Vagina (tissue), 2 donors: ENCODE measurements at regions not wholly inside any gene's neighbourhood (a gene's known extent, or its start where the extent isn't known, plus 50 kb on each side); places are given as distances from the start of the nearest gene placed in this dataset.
A peak's percentile ranks its signal among the peaks of the same experiment; 100 is the strongest.

Experiments used
- DNase-seq, 2 donors: peaks; one replicate each; pipeline ENCODE4 v3.0.0-alpha.2; 2017; ENCODE audit errors: extremely low spot score in 2 of 2
- H3K27ac ChIP-seq: fragments of 200-600 bp; sonication (generic); one replicate; pipeline ENCODE4 v1.5.1; 2019
- H3K27me3 ChIP-seq: fragments of 200-600 bp; sonication (generic); one replicate; pipeline ENCODE4 v1.5.1; 2019
- H3K36me3 ChIP-seq, 2 donors: fragments of 200-600 bp; sonication (generic); one replicate each; pipeline ENCODE4 v1.5.1; 2017 to 2019
- H3K4me1 ChIP-seq: fragments of 200-600 bp; sonication (generic); one replicate; pipeline ENCODE4 v1.5.1; 2019
- H3K4me3 ChIP-seq, 2 donors: fragments of 200-600 bp; sonication (generic); 1 replicate in 1 of 2; 2 replicates in 1 of 2; pipeline ENCODE4 v1.5.1; 2016 to 2019
- H3K9me3 ChIP-seq: fragments of 200-600 bp; sonication (generic); one replicate; pipeline ENCODE4 v1.5.1; 2019
- CTCF ChIP-seq, 3 experiments: fragments of 450-650 bp in 2 of 3; fragments of 200-600 bp in 1 of 3; sonication (generic) in 1 of 3; IDR thresholded peaks; one replicate each; pipeline ENCODE4 v1.5.1; 2017 to 2019; ENCODE audit warnings: antibody characterized with exemption in 3 of 3, mild to moderate bottlenecking in 2 of 3, moderate library complexity in 2 of 3
- POLR2A ChIP-seq, 2 donors: fragments of 450-650 bp; IDR thresholded peaks; one replicate each; pipeline ENCODE4 v1.6.1; 2017; ENCODE audit warnings: antibody characterized with exemption in 2 of 2, mild to moderate bottlenecking in 2 of 2, moderate library complexity in 2 of 2
- POLR2AphosphoS5 ChIP-seq, 2 donors: sonication (generic); formaldehyde crosslinking; IDR thresholded peaks; one replicate each; pipeline ENCODE4 v1.9.0; 2017; ENCODE audit warnings: antibody characterized with exemption in 2 of 2, mild to moderate bottlenecking in 2 of 2, low read depth in 1 of 2; ENCODE audit not compliant: insufficient read depth in 1 of 2
- intact Hi-C: fragments of 100-400 bp; cut with DNase I; formaldehyde crosslinking; loops from one replicate; pipeline ENCODE4 v1.15.1; 2023

GRCh38 chr13:40165316-40165932 is 501.0 kb downstream of the FOXO1 start:
- TF ChIP-seq POLR2A (IDR thresholded peaks at IDR 0.05), result no peak
- no peak for TF ChIP-seq POLR2AphosphoS5 (IDR thresholded peaks at IDR 0.05; ENCODE audit: insufficient read depth in 1 of 2, low read depth in 1 of 2)
- no peak for TF ChIP-seq CTCF (IDR thresholded peaks at IDR 0.05)
- Histone ChIP-seq H3K4me3 (no peak overlapping the region), H3K27me3 (no peaks in the 10 kb centered on the region), H3K9me3 (no peaks in the 10 kb centered on the region), H3K4me1 (peaks cover 10% of the 10 kb centered on the region), H3K36me3 (no peaks in the 10 kb centered on the region), H3K27ac (no peak overlapping the region)
- DNase-seq, result no peak
- intact Hi-C loops, result no loop called here

DNA sequence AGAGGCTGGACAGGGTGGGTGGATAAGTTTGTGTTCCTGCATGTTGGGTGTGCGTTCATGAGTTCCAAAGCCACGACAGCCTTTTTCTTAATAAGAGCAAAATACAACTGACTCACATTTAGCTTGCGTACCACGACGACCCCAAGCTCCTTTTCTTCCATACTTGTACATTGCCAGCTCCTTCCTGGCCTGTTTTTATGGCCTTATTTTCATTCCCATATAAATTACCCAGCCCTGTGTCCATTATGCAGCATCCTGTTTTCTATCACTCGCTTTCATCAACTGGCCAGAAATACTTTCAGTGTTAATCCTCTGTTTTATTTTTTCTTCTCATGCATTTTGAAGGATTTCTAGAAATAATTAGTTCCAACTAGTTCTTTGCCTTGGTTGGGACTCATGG is 499.1 kb downstream of the FOXO1 start:
- no peak for DNase-seq
- no peaks in the 10 kb centered on the region for H3K27me3 ChIP-seq
- no peak overlapping the region for H3K4me3 ChIP-seq
- H3K27ac ChIP-seq, result peak overlapping the region; percentile 31
- TF ChIP-seq POLR2AphosphoS5 (IDR thresholded peaks at IDR 0.05; ENCODE audit: insufficient read depth in 1 of 2, low read depth in 1 of 2) (no peak), POLR2A (IDR thresholded peaks at IDR 0.05) (no peak), CTCF (IDR thresholded peaks at IDR 0.05) (no peak)
- no peaks in the 10 kb centered on the region for H3K9me3 ChIP-seq
- intact Hi-C loops, result no loop called here
- no peaks in the 10 kb centered on the region for H3K36me3 ChIP-seq
- peaks cover 10% of the 10 kb centered on the region for H3K4me1 ChIP-seq

- peak overlapping the region; percentile 31 for H3K27ac ChIP-seq
Observed at GRCh38 chr13:40168425-40169166, 497.8 kb downstream of the FOXO1 start.

DNA sequence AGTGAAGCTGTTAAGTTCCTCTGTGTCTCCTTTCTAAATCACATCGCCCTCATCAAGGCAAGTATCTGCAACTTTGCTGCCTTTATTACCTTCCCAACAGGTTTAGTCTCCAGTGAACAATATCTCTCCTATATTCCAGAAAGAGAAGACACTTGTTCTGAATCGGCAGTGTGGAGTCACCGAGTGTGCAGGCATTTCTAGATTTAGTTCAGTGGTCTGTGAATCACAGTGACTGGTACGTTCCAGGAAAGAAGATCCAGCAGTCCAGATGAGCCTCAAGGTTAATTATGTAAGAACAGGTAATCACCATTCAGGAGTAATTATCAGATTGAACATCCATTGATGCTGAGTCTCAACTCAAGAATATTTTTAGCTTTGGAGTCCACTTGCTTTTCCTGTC is 497.0 kb downstream of the FOXO1 start:
- no peaks in the 10 kb centered on the region for H3K36me3 ChIP-seq
- DNase-seq, result no peak
- peak overlapping the region; percentile 31 for H3K27ac ChIP-seq
- TF ChIP-seq POLR2AphosphoS5 (IDR thresholded peaks at IDR 0.05; ENCODE audit: insufficient read depth in 1 of 2, low read depth in 1 of 2), result no peak
- no peak for TF ChIP-seq CTCF (IDR thresholded peaks at IDR 0.05)
- no peak for TF ChIP-seq POLR2A (IDR thresholded peaks at IDR 0.05)
- H3K27me3 ChIP-seq, result no peaks in the 10 kb centered on the region
- H3K4me1 ChIP-seq, result peaks cover 10% of the 10 kb centered on the region
- H3K4me3 ChIP-seq, result no peak overlapping the region
- no peaks in the 10 kb centered on the region for H3K9me3 ChIP-seq
- intact Hi-C loops, result no loop called here

More at GRCh38 chr13:40168425-40169166, 497.8 kb downstream of the FOXO1 start:
- Histone ChIP-seq H3K4me3 (no peak overlapping the region), H3K4me1 (peaks cover 10% of the 10 kb centered on the region), H3K36me3 (no peaks in the 10 kb centered on the region), H3K27me3 (no peaks in the 10 kb centered on the region), H3K9me3 (no peaks in the 10 kb centered on the region)
- intact Hi-C loops, result no loop called here
- TF ChIP-seq CTCF (IDR thresholded peaks at IDR 0.05), result no peak
- no peak for DNase-seq

GRCh38 chr13:40170091-40170490 is 496.4 kb downstream of the FOXO1 start:
- Histone ChIP-seq H3K27ac (no peak overlapping the region), H3K27me3 (no peaks in the 10 kb centered on the region), H3K4me3 (no peak overlapping the region), H3K36me3 (no peaks in the 10 kb centered on the region), H3K9me3 (no peaks in the 10 kb centered on the region), H3K4me1 (peaks cover 10% of the 10 kb centered on the region)
- DNase-seq, result no peak
- intact Hi-C loops, result no loop called here
- TF ChIP-seq POLR2AphosphoS5 (IDR thresholded peaks at IDR 0.05; ENCODE audit: insufficient read depth in 1 of 2, low read depth in 1 of 2) (no peak), POLR2A (IDR thresholded peaks at IDR 0.05) (no peak), CTCF (IDR thresholded peaks at IDR 0.05) (no peak)
